K562 (cell line): ENCODE measurements at regions not wholly inside any gene's neighbourhood (a gene's known extent, or its start where the extent isn't known, plus 50 kb on each side); places are given as distances from the start of the nearest gene placed in this dataset.

Experiments used
- ATAC-seq: fragments of 200-7000 bp; cut with Tn5 transposase; 3 replicates; pipeline ENCODE4 v1.9.1; 2020; ENCODE audit warnings: moderate library complexity
- BruUV-seq: library from RNA; stranded (reverse); fragments of 400-500 nt; replicated peaks from 2 replicates; lab custom pipeline; 2021; lab: Mats Ljungman, UMichigan
- CTCF ChIA-PET: fragments of 300-600 bp; formaldehyde crosslinking; extraction: SDS; loops from one replicate; lab custom pipeline; 2021; ENCODE audit warnings: low intra/inter-chr PET ratio; lab: Yijun Ruan, JAX
- POLR2A ChIA-PET: fragments of 300-600, 350-650 bp; sonication (Branson Sonifier 250); formaldehyde crosslinking; extraction: SDS; loops from one replicate; lab custom pipeline; 2021; ENCODE audit warnings: antibody characterized with exemption, inconsistent platforms; lab: Yijun Ruan, JAX
- DNase-seq, 4 experiments: peaks; one replicate each; pipeline versions ENCODE4 v3.0.0 to v3.0.0-alpha.2; 2011 to 2018; ENCODE audit warnings: low spot score in 3 of 4, mixed read lengths in 3 of 4; ENCODE audit errors: extremely low read depth in 1 of 4
- FAIRE-seq: peaks from 2 replicates; lab custom pipeline; 2011; peaks lifted over from hg19 to GRCh38; lab: Jason Lieb, UNC
- H2AFZ ChIP-seq: 2 replicates; pipeline ENCODE4 v1.6.0; 2011; ENCODE audit warnings: low read depth, low read length, control low read depth, inconsistent platforms
- H3K27ac ChIP-seq: fragments of 200-600 bp; 3 replicates; pipeline ENCODE4 v1.8.0; 2011; ENCODE audit warnings: low read depth, mild to moderate bottlenecking, control low read depth, inconsistent platforms, low read length, moderate library complexity, mixed read lengths; ENCODE audit errors: extremely low read depth
- H3K27me3 ChIP-seq, 2 experiments: fragments of 300-600 bp in 1 of 2; 2 replicates in 1 of 2; 3 replicates in 1 of 2; pipeline versions ENCODE4 v1.6.0 to v1.8.0; 2011; ENCODE audit warnings: inconsistent platforms in 2 of 2, low read length in 2 of 2, mild to moderate bottlenecking in 1 of 2, mixed read lengths in 1 of 2, moderate library complexity in 1 of 2; ENCODE audit not compliant: control insufficient read depth in 2 of 2, insufficient read depth in 2 of 2
- H3K36me3 ChIP-seq: fragments of 300-600 bp; 3 replicates; pipeline ENCODE4 v1.8.0; 2011; ENCODE audit warnings: mild to moderate bottlenecking, low read length, inconsistent platforms; ENCODE audit not compliant: control insufficient read depth, insufficient read depth
- H3K4me1 ChIP-seq, 2 experiments: fragments of 200-600 bp in 1 of 2; replicated peaks in 1 of 2; 2 replicates in 1 of 2; 3 replicates in 1 of 2; pipeline versions ENCODE4 v1.5.1 to v1.8.0; 2011; ENCODE audit warnings: inconsistent platforms in 2 of 2, low read length in 2 of 2, mild to moderate bottlenecking in 1 of 2, mixed read lengths in 1 of 2, moderate library complexity in 1 of 2; ENCODE audit not compliant: control insufficient read depth in 2 of 2, insufficient read depth in 2 of 2
- H3K4me2 ChIP-seq: 2 replicates; pipeline ENCODE4 v1.6.1; 2011; ENCODE audit warnings: low read length, control low read depth, inconsistent platforms, mixed read lengths; ENCODE audit not compliant: insufficient read depth
- H3K4me3 ChIP-seq: fragments of 200-600 bp; sonication (generic), shearing (Covaris generic); 2 replicates; pipeline ENCODE4 v1.5.1; 2016; ENCODE audit warnings: control low read depth, inconsistent platforms
- H3K79me2 ChIP-seq: fragments of 200-600 bp; 3 replicates; pipeline ENCODE4 v1.8.0; 2011; ENCODE audit warnings: low read length, inconsistent platforms; ENCODE audit not compliant: control insufficient read depth, insufficient read depth
- H3K9ac ChIP-seq, 2 experiments: 2 replicates each; pipeline versions ENCODE4 v1.6.0 to v1.6.1; 2011; ENCODE audit warnings: low read depth in 2 of 2, low read length in 2 of 2, control low read depth in 1 of 2, inconsistent platforms in 1 of 2, mild to moderate bottlenecking in 1 of 2, mixed read lengths in 1 of 2; ENCODE audit not compliant: insufficient read depth in 1 of 2
- H3K9me1 ChIP-seq: one replicate; pipeline ENCODE4 v1.6.0; 2011; ENCODE audit warnings: inconsistent platforms, mild to moderate bottlenecking, low read length, moderate library complexity; ENCODE audit not compliant: control insufficient read depth, insufficient read depth
- H3K9me3 ChIP-seq: replicated peaks from 2 replicates; pipeline ENCODE4 v1.5.1; 2011; ENCODE audit warnings: low read depth, low read length, inconsistent platforms; ENCODE audit not compliant: control insufficient read depth, insufficient read depth
- H4K20me1 ChIP-seq: replicated peaks from 2 replicates; pipeline ENCODE4 v1.6.1; 2011; ENCODE audit warnings: low read length, inconsistent platforms, mixed read lengths; ENCODE audit not compliant: control insufficient read depth, insufficient read depth
- EWSR1 ChIP-seq: fragments of 450-650 bp; IDR thresholded peaks from 2 replicates; pipeline ENCODE4 v1.6.1; 2018; ENCODE audit warnings: borderline replicate concordance, mild to moderate bottlenecking, low read depth, moderate library complexity; ENCODE audit not compliant: partially characterized antibody
- MAFG ChIP-seq: fragments of 450-650 bp; conservative IDR thresholded peaks from 2 replicates; pipeline ENCODE4 v1.6.1; 2016; ENCODE audit warnings: missing genetic modification characterization, missing compliant biosample characterization
- PCBP1 ChIP-seq: fragments of 200-400 bp; formaldehyde crosslinking; IDR thresholded peaks from 2 replicates; pipeline ENCODE4 v1.6.1; 2018; ENCODE audit warnings: mild to moderate bottlenecking, low read depth, low read length; ENCODE audit not compliant: poor library complexity, severe bottlenecking
- PREB ChIP-seq: sonication (generic); formaldehyde crosslinking; IDR thresholded peaks from 2 replicates; pipeline ENCODE4 v1.8.1; 2023; ENCODE audit warnings: mild to moderate bottlenecking, missing genetic modification reagents
- WGBS: fragments of 100-300 bp; shearing (Covaris generic); methylation state at CpG from one replicate; pipeline ENCODE4 v1.1.6; 2016; ENCODE audit warnings: low coverage, mixed read lengths; ENCODE audit not compliant: insufficient coverage; ENCODE audit errors: missing lambda C conversion rate; 5-methylcytosine and 5-hydroxymethylcytosine counted together
- in situ Hi-C: fragments of 300-500 bp; cut with MboI; formaldehyde crosslinking; loops from 4 replicates; pipeline ENCODE4 v1.15.0; 2018; ENCODE audit warnings: inconsistent platforms, mixed read lengths
- intact Hi-C: fragments of 100-400 bp; cut with micrococcal nuclease; formaldehyde crosslinking; loops from 2 replicates; pipeline ENCODE4 v1.14.2; 2022

- TF ChIP-seq MAFG (tag) (no peak), EWSR1 (no peak), PCBP1 (no peak)
- intact Hi-C loops, result no loop called here
- Histone ChIP-seq H3K4me2 (no peak overlapping the region), H3K9me1 (no peaks in the 10 kb centered on the region), H2AFZ (no peak overlapping the region), H3K4me1 (no peaks in the 10 kb centered on the region; a peak in 1 of 5 replicates), H3K4me3 (no peak overlapping the region), H3K27me3 (no peaks in the 10 kb centered on the region), H3K36me3 (peaks cover 10% of the 10 kb centered on the region; the same call in 2 of the 3 replicates), H3K27ac (no peak overlapping the region), H3K79me2 (no peaks in the 10 kb centered on the region), H3K9me3 (no peaks in the 10 kb centered on the region), H4K20me1 (no peaks in the 10 kb centered on the region), H3K9ac (no peak overlapping the region)
- no TSS peak for BruUV-seq
- FAIRE-seq (no peak), ATAC-seq (no peak), DNase-seq (no peak)
- in situ Hi-C loops, result no loop called here
- WGBS, result 30% methylated on average over 3 of the region's 3 CpGs
- POLR2A ChIA-PET, result no interaction called here
- CTCF ChIA-PET, result no interaction called here
Measured at GRCh38 chr15:95162069-95162468, 930.7 kb downstream of the MCTP2 start.

- DNase-seq, result no peak
- no peak overlapping the region for H3K4me2 ChIP-seq
- no peaks in the 10 kb centered on the region for H3K9me1 ChIP-seq
- H3K79me2 ChIP-seq, result no peaks in the 10 kb centered on the region
- no peak for TF ChIP-seq PREB (CRISPR knock-in tag)
- TF ChIP-seq, all 486 proteins: peak for 0
- ATAC-seq, result no peak
- CTCF ChIA-PET, result no interaction called here
- POLR2A ChIA-PET, result no interaction called here
- H3K9me3 ChIP-seq, result no peaks in the 10 kb centered on the region
- H3K27ac ChIP-seq, result no peak overlapping the region
- no peaks in the 10 kb centered on the region for H4K20me1 ChIP-seq
- in situ Hi-C loops, result no loop called here
- H3K4me3 ChIP-seq, result no peak overlapping the region
- BruUV-seq, result no TSS peak
- H2AFZ ChIP-seq, result no peak overlapping the region
- intact Hi-C loops, result no loop called here
- no peaks in the 10 kb centered on the region for H3K27me3 ChIP-seq
- no peaks in the 10 kb centered on the region; a peak in 1 of 5 replicates for H3K4me1 ChIP-seq
- no peak for FAIRE-seq
- peaks cover 10% of the 10 kb centered on the region; the same call in 2 of the 3 replicates for H3K36me3 ChIP-seq
- H3K9ac ChIP-seq, result no peak overlapping the region
Measured at GRCh38 chr15:95162531-95162930, 931.2 kb downstream of the MCTP2 start.
